ENCODE measurements at regions not wholly inside any gene's neighbourhood (a gene's known extent, or its start where the extent isn't known, plus 50 kb on each side); places are given as distances from the start of the nearest gene placed in this dataset.

DNA sequence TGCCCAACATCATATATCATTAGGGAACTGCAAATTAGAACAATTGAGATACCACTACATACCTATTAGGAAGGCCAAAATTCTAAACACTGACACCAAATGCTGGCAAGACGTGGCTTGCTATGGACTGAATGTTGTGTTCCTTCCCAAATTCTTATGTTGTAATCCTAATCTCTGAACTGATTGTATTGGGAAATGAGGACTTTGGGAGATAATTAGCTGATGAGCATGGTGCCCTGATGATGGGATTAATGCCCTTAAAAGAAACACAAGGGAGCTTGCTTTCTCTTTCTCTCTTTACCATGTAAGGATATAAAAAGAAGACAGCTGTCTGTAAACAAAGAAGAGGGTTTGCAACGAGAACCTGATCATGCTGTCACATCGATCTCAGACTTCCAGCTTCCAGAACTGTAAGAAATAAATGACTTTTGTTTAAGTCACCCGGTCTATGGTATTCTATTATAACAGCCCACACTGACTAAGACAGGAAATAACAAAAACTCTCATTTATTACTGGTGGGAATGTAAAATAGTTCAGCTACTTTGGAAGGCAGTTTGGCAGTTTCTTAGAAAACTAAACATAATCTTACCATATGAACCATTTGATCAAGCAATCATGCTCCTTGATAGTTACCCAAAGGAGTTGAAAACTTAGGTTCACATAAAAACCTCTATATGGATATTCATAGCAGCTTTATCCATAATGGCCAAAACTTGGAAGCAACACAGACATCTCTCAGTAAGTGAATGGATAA is 458.3 kb upstream of the CBLB start:
- DNase-seq, result peak in 1 of 2 experiments; percentile 46

DNA sequence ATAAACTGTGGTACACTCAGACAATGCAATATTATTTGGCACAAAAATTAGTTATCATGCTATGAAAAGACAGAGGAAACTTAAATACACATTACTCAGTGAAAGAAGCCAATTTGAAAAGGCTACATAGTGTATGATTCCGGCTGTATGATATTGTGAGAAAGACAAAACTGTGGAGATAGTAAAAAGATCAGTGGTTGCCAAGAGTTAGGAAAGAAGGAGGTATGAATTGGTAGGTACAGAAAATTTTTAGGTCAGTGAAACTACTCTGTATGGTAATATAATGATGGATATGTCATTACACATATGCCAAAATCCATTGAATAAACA is 458.8 kb upstream of the CBLB start:
- DNase-seq, result no peak

DNA sequence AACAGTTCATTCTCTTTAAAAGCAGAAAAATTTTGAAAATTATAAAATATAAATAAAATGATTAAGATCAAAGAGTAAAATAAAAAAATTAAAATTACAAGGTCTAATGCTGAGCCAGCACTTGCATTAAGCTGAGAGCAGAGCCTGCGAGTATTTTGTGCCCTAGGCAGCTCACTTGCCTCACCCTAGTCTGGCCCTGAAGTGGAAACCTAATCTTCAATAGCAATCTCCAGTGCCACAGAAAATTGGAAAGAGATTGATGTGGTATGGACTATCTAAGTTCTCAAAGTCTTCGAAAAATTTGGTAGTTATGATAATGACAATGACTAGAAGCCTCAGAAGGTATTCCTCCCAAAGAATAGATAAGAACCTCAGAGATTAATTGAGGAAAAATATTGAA is 459.4 kb upstream of the CBLB start:
- DNase-seq, result no peak

DNA sequence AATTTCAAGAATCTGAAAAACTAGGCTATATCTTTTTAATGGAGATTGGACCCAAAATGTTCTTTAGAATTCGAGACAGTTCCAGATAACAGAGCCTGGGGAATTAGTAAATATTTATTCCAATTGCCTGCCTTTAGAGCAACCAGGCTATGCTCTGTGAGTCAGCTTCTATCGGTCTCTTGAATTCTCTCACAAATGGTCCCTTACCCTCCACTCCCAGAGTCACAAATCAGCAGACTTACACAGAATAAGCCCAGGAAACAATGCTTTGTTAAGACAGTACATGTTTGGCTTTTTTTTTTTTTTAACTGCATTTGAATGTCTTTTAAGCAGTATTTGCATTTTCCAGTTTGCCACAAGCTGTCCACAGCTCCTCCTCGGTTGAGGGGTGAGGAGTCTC is 460.7 kb upstream of the CBLB start:
- DNase-seq, result no peak

DNA sequence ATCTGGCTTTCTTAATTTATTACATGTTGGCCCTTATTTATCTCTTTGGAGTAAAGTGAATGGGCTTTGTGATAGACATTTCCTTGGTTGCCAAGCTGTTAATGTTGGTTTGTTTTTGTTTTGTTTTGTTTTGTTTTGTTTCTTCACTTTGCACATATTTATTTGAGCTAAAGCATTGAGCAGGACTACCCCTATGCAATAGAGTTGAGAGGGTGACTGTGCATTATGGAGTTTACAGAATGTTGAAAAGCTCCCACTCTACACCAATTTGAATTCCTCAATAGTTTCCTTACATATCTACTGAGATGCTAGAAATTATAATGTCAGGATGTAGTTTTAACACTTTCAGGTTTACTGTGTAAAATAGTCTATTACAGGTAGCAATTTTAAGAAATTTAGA is 462.8 kb upstream of the CBLB start:
- DNase-seq, result no peak

DNA sequence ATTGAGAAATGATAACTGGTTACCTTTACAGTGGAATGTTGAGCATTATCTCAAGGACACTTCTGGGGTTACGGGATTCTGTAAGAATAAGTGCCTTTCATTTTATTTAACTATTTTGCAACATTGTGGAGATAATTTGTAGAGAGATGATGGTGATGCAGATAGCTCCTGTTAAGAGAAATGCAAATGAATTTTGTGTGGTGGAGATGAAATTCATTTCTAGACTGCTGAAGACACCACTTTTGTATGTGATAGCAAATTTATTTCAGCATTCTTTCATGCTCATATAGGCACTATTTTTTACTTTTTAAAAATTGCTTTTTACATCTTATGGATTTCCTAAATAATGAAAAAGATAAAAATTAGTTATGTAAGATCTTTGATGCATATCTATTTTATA is 463.3 kb upstream of the CBLB start:
- no peak for DNase-seq

DNA sequence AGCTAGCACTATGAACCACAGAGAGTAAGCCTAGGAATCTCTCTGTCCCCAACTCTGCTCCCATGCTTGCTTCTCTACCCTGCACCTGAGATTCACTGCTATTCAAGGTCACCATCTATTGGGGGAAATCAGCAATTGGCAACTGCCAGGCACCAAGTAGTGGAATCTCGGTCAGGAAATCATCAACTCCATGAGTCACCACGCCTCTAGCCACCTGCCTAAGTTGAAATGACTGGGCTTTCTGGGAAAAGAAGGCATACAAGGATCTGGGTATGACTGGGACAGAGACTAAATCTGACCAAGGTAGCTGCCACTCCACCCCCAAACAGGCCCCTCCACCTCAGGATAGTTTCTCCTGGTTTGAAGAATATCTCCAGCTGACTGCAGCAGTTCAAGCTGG is 464.1 kb upstream of the CBLB start:
- DNase-seq, result no peak

- peak in 1 of 2 experiments; percentile 33 for DNase-seq
Observed at GRCh38 chr3:106333911-106334618, 465.3 kb upstream of the CBLB start.

DNA sequence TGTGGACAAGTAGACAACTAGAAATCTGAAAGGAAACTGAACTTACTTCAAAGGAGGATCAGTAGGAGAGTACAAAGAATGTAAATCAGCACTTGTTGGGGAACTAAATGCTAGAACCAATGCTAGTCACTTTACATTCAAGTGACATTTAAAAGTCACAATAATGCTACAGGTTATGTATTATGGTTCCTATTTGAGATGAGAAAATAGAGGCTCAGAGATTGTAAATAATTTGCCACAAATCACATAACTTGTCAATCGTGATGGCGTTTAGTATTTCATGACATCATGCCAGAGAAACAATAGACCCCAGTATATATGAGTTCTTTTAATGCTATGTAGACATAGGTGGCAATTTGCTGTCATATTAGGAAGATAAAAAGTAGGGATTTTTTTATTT is 467.8 kb upstream of the CBLB start:
- DNase-seq, result no peak

DNA sequence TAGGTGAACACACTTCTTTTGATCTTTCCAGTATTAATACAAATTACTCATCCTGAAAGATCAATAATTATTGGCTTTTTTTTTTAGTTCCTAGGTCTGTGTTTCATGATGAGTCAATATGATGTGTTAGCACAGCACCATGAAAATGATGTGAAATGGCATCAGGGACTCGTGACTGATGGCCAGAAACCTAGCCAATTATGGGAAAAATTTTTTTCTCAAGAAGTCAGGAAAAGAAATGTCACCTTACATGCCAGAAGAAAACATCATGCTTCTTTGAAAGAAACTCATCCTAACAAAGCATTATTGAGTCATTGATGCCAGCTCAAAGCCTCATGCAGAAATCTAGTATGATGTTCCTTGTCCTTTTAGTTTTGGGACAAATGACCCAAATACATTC is 468.3 kb upstream of the CBLB start:
- no peak for DNase-seq

DNA sequence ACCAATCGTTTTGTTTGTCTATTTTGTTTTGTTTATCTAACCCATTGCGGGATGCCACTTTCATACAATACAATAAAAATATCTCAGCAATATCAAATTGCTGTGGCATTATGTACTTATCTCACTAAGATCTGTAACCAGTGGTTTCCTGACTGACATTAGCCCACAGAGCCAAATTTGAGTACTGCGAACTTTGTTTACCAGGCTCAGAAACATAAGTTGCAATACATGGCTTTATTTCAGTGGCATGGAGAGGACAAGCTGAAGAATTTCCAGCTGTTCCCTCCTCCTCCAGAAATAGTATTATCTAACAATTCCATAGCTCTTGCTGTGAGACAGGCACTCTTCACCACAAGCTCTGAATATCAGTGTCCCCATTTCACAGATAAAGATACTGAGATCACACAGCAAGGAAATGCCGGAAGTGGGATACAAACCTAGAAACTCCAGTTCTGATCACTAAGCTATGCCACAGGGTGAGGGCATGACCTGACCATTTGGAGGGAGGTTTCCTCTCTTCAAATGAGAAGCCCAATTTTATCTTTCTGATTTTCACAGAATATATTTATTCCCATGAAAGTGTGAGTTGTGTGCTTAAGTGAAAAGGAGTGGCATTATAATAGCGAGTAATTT is 469.9 kb upstream of the CBLB start:
- DNase-seq, result no peak

- DNase-seq, result no peak
Observed at GRCh38 chr3:106339551-106339950, 470.7 kb upstream of the CBLB start.

DNA sequence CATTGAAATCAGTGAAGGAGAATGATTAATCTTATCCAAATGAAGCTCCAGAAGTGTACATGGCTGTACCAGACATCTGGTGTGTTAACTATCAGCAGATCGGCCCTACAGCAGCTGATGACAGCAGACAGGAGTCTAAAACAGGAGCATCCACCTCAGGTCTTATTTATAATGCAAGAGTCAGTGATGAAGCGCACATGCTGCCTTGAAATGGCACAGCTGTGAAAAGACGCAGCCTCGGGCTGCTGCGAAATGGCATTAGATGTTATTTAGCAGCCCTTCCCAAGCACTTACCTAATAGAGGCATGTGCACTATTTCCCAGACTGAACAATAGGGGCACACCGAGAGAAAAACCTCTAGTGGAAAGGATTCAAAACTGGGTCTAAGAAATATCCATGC is 472.3 kb upstream of the CBLB start:
- peak; percentile 95 to 100 for DNase-seq

DNA sequence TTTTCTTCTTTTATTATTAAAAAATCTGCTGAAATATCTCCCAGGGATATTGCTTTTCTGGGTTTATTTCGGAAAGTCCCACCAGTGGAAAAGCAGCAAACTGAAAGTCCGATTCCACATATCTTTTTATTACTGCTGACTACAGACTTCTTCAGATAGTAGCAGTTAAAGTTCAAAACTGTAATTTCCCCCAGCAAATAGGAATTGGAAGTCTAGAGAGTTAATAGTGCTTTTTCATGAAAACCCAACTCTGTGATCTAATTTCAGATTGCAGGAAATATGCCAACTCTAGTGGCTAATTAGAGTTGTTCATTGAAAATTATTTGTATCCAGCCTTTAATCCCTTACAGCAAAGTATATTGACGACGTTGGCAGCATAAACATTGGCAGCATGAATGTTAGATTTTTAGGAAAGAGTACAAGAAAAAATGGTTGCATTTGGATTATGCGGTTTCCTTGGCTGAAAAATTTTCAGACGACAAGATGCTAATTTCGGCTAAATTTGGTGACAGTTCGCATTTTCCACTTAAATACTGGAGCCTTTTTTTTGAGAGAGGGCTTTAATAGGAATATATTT is 472.9 kb upstream of the CBLB start:
- DNase-seq, result no peak

GRCh38 chr3:106342386-106342785 is 473.6 kb upstream of the CBLB start:
- peak in 1 of 2 experiments; percentile 55 for DNase-seq

GRCh38 chr3:106343811-106344210 is 475.0 kb upstream of the CBLB start:
- DNase-seq, result no peak

GRCh38 chr3:106345353-106346027 is 476.7 kb upstream of the CBLB start:
- DNase-seq, result peak; percentile 93 to 100

GRCh38 chr3:106347350-106347749 is 478.5 kb upstream of the CBLB start:
- peak; percentile 64 to 97 for DNase-seq

DNA sequence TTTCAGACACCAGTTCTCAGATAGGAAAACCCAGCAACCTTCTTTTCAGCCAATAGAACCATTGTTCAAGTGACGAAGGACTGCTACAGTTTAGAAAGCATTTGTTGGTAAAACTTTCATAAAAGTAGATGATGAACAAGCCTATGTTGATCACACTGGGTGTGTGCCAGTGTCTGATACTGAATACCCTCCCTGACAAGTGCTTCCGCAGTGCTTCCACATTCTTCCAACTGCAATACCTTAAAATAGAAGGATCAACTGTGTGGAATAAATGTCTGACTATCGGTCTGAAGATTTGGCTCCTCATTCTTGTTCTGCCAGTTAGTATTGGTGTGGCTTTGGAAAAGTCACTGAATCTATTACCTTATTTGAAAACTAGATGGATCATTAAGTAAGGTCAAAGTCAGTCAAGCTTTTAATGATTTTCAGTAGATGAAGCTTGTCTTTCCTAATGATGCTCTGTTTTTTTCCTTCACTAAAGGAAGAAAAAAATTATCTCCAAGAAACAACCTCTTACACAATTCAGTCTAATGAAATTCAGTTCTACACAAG is 479.4 kb upstream of the CBLB start:
- peak; percentile 37 to 75 for DNase-seq

- DNase-seq, result no peak
Observed at GRCh38 chr3:106349191-106349881, 480.5 kb upstream of the CBLB start.

GRCh38 chr3:106355873-106356272 is 487.1 kb upstream of the CBLB start:
- no peak for DNase-seq

- no peak for DNase-seq
Observed at GRCh38 chr3:106359692-106360091, 490.9 kb upstream of the CBLB start.
